ENCODE measurements at regions not wholly inside any gene's neighbourhood (a gene's known extent, or its start where the extent isn't known, plus 50 kb on each side); places are given as distances from the start of the nearest gene placed in this dataset.
"Not testable (repeated sequence)": the region's sequence is repeated elsewhere in the genome, so short reads cannot be mapped to it uniquely, and the experiment has no call there.

- no peak for DNase-seq
These were observed 141.9 kb downstream of the PSAT1 start for GRCh38 chr9:78438780-78439179.

GRCh38 chr9:78439190-78439865, 142.4 kb downstream of the PSAT1 start:
- peak; percentile 55 for DNase-seq

GRCh38 chr9:78439866-78440830, 143.2 kb downstream of the PSAT1 start:
- DNase-seq = no peak

- DNase-seq = no peak
These were observed 144.5 kb downstream of the PSAT1 start for GRCh38 chr9:78441396-78441795.

- DNase-seq = no peak
These were observed 145.0 kb downstream of the PSAT1 start for GRCh38 chr9:78441822-78442431.

GRCh38 chr9:78442577-78442976, 145.7 kb downstream of the PSAT1 start:
- DNase-seq = not testable (repeated sequence)

- no peak for DNase-seq
These were observed 147.0 kb downstream of the PSAT1 start for GRCh38 chr9:78443946-78444345.

- DNase-seq = no peak
These were observed 152.2 kb downstream of the PSAT1 start for GRCh38 chr9:78448960-78449673.

GRCh38 chr9:78453450-78453849, 156.5 kb downstream of the PSAT1 start:
- DNase-seq = no peak

GRCh38 chr9:78462611-78463010, 165.7 kb downstream of the PSAT1 start:
- no peak for DNase-seq

- no peak for DNase-seq
These were observed 166.8 kb downstream of the PSAT1 start for GRCh38 chr9:78463750-78464149.

- no peak for DNase-seq
These were observed 171.3 kb downstream of the PSAT1 start for GRCh38 chr9:78468231-78468630.

GRCh38 chr9:78468974-78469576, 172.2 kb downstream of the PSAT1 start:
- no peak for DNase-seq

GRCh38 chr9:78470216-78470615, 173.3 kb downstream of the PSAT1 start:
- no peak for DNase-seq

GRCh38 chr9:78470741-78471140, 173.8 kb downstream of the PSAT1 start:
- DNase-seq = no peak

GRCh38 chr9:78472111-78472510, 175.2 kb downstream of the PSAT1 start:
- no peak for DNase-seq

GRCh38 chr9:78479441-78479840, 182.5 kb downstream of the PSAT1 start:
- no peak for DNase-seq

- no peak for DNase-seq
These were observed 189.7 kb downstream of the PSAT1 start for GRCh38 chr9:78486661-78487060.

GRCh38 chr9:78490231-78490630, 193.3 kb downstream of the PSAT1 start:
- no peak for DNase-seq

GRCh38 chr9:78491402-78491801, 194.5 kb downstream of the PSAT1 start:
- DNase-seq = no peak

- no peak for DNase-seq
These were observed 196.3 kb downstream of the PSAT1 start for GRCh38 chr9:78493166-78493742.

GRCh38 chr9:78502566-78502965, 205.6 kb downstream of the PSAT1 start:
- no peak for DNase-seq
